NCI-H128 (cell line): ENCODE measurements at regions not wholly inside any gene's neighbourhood (a gene's known extent, or its start where the extent isn't known, plus 50 kb on each side); places are given as distances from the start of the nearest gene placed in this dataset.

Experiments used
- DNase-seq: peaks from one replicate; lab custom pipeline; 2025; ENCODE audit not compliant: unreplicated experiment; lab: John Stamatoyannopoulos, UW

- DNase-seq = no peak
Observed at GRCh38 chr13:48761256-48761655, 107.5 kb downstream of the CYSLTR2 start.

- DNase-seq = peak; percentile 69
Observed at GRCh38 chr13:48769107-48769704, 115.5 kb downstream of the CYSLTR2 start.

GRCh38 chr13:48770372-48770771, 116.6 kb downstream of the CYSLTR2 start:
- DNase-seq = no peak

GRCh38 chr13:48772908-48773307, 119.2 kb downstream of the CYSLTR2 start:
- DNase-seq = no peak

GRCh38 chr13:48773531-48774275, 120.0 kb downstream of the CYSLTR2 start:
- no peak for DNase-seq

GRCh38 chr13:48775285-48775684, 121.6 kb downstream of the CYSLTR2 start:
- DNase-seq = no peak

DNA sequence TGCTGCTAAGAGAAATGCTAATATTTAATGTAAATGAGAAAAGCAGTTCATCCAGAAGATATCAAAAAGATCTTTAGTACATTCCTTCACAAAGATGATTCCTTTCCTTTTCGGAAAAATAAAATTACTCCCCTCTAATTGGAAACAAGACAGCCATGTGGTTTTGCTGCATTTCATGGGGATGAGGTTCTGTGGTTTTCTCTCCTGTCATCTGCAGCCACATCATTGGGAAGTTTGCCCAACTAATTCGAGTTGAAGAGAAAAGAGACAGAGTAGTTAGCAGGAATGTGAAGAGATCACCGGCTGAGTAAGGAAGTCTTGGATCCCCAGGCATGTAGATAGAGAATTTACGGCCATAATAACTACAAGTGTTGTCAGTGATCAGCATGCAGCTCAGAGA, 122.1 kb downstream of the CYSLTR2 start:
- DNase-seq = no peak

GRCh38 chr13:48776401-48776800, 122.7 kb downstream of the CYSLTR2 start:
- DNase-seq = no peak

DNA sequence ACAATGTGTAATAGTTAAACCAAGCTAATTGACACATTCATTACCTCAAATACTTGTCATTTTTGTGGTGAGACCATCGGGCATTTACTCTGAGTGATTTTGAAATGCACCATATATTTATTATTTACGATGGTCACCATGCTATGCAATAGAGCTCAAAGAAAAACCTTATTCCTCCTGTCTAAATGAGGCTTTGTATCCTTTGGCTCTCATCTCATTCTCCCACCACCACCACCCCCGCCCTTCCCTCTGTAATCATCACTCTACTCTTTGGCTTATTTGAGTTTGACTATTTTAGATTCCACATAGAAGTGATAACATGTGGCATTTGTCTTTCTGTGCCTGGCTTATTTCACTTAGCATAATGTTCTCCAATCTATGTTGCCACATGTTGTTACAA, 124.9 kb downstream of the CYSLTR2 start:
- DNase-seq = no peak

DNA sequence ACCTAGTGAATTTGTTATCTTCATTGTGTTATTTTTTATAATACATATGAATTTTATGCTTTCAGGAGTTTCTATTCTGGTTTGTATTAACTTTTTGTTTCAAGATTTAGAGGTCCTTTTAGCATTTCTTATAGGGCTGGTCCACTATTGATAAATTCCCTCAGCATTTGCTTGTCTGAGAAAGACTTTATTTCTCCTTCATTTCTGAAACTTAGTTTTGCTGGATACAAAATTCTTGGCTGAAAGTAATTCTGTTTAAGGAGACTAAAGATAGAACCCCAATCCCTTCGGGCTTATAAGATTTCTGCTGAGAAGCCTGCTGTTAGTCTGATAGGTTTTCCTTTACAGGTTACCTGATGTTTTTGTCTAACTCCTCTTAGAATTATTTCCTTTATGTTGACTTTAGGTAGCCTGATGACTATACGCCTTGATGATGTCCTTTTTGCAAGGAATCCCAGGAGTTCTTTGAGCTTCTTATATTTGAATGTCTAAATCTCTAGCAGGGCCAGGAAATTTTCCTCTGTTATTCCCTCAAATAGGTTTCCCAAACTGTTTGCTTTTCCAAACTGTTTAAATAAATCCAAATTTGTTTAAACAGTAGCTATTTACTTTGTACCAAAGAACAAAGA, 127.1 kb downstream of the CYSLTR2 start:
- no peak for DNase-seq

DNA sequence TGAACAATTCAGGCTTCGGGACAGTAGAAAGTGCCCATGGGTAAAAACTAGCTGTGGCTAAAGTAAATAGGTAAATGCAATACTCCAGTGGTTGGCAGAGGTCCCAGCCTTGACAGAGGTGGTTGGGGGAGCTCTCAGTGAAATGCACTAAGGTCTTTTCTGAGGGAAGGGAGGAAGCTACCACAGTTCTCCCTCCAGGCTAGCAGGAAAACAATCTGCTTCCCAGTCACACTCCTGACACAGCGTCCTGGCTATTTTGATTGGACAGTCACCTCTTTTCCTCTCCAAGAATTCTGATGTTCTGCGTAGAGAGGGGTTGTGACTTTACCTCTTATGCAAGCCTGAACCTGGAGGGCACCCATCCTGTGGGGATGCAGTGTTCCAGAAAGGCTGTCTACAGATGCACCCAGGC, 128.7 kb downstream of the CYSLTR2 start:
- DNase-seq = no peak

DNA sequence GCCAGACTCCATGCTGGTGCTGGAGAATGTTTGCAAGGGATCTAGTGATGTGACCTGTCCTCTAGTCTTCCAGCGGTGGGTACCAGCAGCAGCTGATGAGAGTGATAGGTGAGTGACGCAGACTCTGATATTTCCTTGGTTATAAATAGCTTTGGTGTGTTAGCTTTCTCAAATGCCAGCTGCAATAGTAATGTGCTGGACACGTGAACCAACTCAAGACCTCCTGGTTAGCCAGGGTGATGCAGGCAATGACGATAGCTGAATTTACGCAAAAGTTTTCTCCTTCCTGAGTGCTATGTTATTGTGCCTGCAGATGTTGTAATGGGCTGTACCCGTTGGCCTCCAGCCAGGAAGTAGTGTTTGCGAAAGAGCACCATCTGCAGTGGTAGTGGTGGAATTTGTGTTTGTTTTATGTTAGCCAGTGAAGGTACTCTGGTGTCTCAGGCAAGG, 129.5 kb downstream of the CYSLTR2 start:
- no peak for DNase-seq

GRCh38 chr13:48783695-48784230, 130.0 kb downstream of the CYSLTR2 start:
- no peak for DNase-seq

DNA sequence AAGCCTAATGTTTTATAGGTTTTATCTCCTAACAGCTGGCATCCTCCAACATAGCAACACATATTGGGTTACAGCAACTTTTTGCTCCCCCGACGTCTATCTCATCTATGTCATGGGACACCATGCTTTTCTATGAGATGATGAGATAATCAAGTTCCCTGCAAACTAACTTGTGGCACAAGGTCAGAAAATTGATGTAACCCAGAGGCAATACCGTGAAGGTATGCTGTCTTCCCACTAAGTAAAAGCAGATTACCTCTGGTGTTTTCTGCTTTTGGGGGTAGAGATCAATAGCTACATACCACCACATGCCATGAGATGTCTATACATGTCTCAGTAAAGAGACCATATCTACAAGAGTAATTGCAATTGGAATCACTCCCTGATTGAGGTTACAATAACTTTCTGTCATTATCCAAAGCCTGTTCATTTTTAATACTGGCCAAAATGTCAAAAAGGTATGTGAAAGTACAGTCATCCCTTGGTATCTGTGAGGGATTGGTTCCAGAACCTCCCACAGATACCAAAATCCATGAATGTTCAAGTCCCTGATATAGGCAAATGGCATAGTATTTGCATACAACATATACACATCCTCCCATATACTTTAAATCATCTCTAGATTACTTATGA, 131.3 kb downstream of the CYSLTR2 start:
- no peak for DNase-seq

DNA sequence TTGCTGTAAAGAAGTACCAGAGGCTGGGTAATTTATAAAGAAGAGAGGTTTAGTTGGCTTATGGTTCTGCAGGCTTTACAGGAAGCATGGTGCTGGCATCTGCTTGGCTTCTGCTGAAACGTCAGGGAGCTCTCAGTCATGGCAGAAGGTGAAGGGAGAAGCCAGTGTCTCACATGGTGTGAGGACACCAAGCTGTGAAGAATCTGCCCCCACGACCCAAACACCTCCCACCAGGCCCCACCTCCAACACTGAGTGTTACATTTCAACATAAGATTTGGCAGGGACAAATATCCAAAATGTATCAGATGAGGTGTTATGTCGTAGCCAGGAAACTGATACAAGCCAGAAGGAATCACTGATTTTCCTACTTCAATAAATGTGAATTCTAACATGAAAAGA, 136.5 kb downstream of the CYSLTR2 start:
- DNase-seq = no peak

DNA sequence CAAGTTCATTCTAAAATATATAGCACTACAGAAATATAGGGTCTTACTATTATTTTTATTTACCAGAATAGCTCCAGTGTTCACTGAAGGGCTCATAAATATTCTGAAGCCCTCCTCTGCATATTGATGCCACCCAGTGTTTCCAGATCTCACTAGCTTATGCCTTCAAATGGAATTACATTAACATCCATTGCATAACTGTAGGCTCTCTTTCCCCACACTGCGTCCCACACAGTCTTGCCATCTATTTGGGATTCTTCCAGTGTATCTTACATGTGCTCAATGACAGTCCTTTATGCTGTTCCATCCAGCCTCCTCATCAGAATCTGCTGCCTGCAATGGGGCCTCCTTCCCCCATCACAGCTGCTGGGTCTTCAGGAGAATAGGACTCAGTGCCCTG, 137.2 kb downstream of the CYSLTR2 start:
- DNase-seq = no peak

DNA sequence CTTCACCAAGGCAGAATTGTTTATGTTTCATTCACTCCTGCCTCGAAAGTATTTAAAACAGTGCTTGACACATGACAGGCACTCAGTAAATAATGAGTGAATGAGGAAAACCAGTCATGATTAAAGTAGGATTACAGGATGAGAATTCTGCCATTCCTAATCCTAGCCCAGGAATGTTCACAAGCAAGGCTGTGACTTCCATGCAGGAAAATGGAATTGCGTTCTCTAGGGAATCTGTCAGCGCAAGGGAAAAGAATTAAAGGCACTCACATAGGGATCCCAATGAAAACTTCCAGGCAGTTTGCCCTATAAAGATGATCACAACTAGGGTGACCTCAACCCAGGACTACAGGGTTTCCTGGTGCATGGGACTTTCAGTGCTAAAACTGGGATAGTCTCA, 143.4 kb downstream of the CYSLTR2 start:
- DNase-seq = no peak

DNA sequence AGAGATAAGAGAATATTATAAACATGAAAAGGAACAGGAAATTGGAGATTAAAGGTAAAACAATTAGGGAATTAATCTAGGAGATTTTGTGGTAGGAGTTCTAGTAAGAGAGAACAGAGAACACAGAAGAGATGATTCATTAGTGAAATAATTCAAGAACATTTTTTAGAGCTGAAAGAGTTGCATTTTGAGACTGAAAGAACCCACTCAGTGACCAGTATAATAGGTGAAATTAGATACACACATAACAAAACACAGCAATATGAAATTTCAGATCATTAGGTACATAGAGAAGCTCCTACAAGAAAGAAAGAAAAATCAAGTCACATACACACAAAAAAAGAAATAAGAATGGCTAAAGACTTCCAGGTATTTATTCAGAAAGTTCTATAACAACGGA, 144.0 kb downstream of the CYSLTR2 start:
- no peak for DNase-seq

DNA sequence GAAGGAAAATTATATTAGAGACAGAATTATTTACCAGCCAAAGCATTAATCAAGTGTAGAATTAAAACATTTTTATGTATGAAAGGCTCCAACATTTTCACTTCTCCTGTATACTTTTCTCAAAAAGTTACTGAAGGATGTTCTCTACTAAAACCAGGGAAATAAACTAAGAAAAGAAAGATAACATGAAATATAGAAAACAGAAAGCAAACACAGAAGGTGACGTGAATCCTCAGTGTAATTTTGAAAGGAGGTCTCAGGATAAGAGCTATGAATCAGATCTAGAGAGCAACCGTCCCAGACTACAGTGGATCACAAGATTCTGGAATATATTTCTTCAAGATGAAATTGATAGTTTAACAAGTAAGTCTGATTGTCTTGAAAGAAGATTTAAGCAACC, 144.5 kb downstream of the CYSLTR2 start:
- no peak for DNase-seq

- DNase-seq = no peak
Observed at GRCh38 chr13:48801255-48801654, 147.5 kb downstream of the CYSLTR2 start.

GRCh38 chr13:48804821-48805601, 151.3 kb downstream of the CYSLTR2 start:
- DNase-seq = no peak
